NCI-H128 (cell line): ENCODE measurements at regions not wholly inside any gene's neighbourhood (a gene's known extent, or its start where the extent isn't known, plus 50 kb on each side); places are given as distances from the start of the nearest gene placed in this dataset.

Experiments
- DNase-seq: peaks from one replicate; lab custom pipeline; 2025; ENCODE audit not compliant: unreplicated experiment; lab: John Stamatoyannopoulos, UW

- DNase-seq = no peak
These were observed 233.9 kb downstream of the RAB28 start for GRCh38 chr4:13250263-13250662.

GRCh38 chr4:13248621-13249298 lies 235.4 kb downstream of the RAB28 start:
- no peak for DNase-seq

- no peak for DNase-seq
These were observed 238.0 kb downstream of the RAB28 start for GRCh38 chr4:13246107-13246506.

GRCh38 chr4:13244444-13244843 lies 239.7 kb downstream of the RAB28 start:
- DNase-seq = no peak

- DNase-seq = no peak
These were observed 241.0 kb downstream of the RAB28 start for GRCh38 chr4:13243152-13243551.

GRCh38 chr4:13240066-13240465 lies 244.1 kb downstream of the RAB28 start:
- DNase-seq = no peak

GRCh38 chr4:13238936-13239335 lies 245.2 kb downstream of the RAB28 start:
- no peak for DNase-seq

GRCh38 chr4:13236485-13236884 lies 247.7 kb downstream of the RAB28 start:
- DNase-seq = no peak

- no peak for DNase-seq
These were observed 250.4 kb downstream of the RAB28 start for GRCh38 chr4:13233755-13234154.

- no peak for DNase-seq
These were observed 264.2 kb downstream of the RAB28 start for GRCh38 chr4:13219971-13220370.

GRCh38 chr4:13218326-13218958 lies 265.7 kb downstream of the RAB28 start:
- no peak for DNase-seq

- DNase-seq = no peak
These were observed 268.6 kb downstream of the RAB28 start for GRCh38 chr4:13215560-13215959.

- no peak for DNase-seq
These were observed 271.2 kb downstream of the RAB28 start for GRCh38 chr4:13212936-13213335.

GRCh38 chr4:13209600-13209999 lies 274.5 kb downstream of the RAB28 start:
- DNase-seq = no peak

- DNase-seq = no peak
These were observed 275.5 kb downstream of the RAB28 start for GRCh38 chr4:13208558-13209193.

- no peak for DNase-seq
These were observed 276.9 kb downstream of the RAB28 start for GRCh38 chr4:13207226-13207625.

- no peak for DNase-seq
These were observed 281.0 kb downstream of the RAB28 start for GRCh38 chr4:13203101-13203500.

- DNase-seq = no peak
These were observed 281.4 kb downstream of the RAB28 start for GRCh38 chr4:13202701-13203100.

- DNase-seq = no peak
These were observed 282.9 kb downstream of the RAB28 start for GRCh38 chr4:13201241-13201640.

GRCh38 chr4:13196721-13197120 lies 287.4 kb downstream of the RAB28 start:
- DNase-seq = no peak

- no peak for DNase-seq
These were observed 290.5 kb downstream of the RAB28 start for GRCh38 chr4:13193662-13194061.

GRCh38 chr4:13190093-13190721 lies 293.9 kb downstream of the RAB28 start:
- DNase-seq = no peak
